Neural cell (in vitro differentiated cells): ENCODE measurements at regions not wholly inside any gene's neighbourhood (a gene's known extent, or its start where the extent isn't known, plus 50 kb on each side); places are given as distances from the start of the nearest gene placed in this dataset.

Experiments
- H2AFZ ChIP-seq: fragments of 200-600, 300-800 bp; sonication (generic), shearing (Covaris generic); 2 replicates; pipeline ENCODE4 v1.6.0; 2014; ENCODE audit warnings: low read depth, mild to moderate bottlenecking, antibody characterized with exemption, low read length, moderate library complexity
- H3F3A ChIP-seq: fragments of 200-600 bp; shearing (Covaris generic); 2 replicates; pipeline ENCODE4 v1.6.1; 2016; ENCODE audit warnings: mild to moderate bottlenecking, moderate library complexity, mixed read lengths, antibody characterized with exemption, low read length; ENCODE audit not compliant: insufficient read depth, poor library complexity, severe bottlenecking
- H3K27ac ChIP-seq: fragments of 200-600, 300-800 bp; sonication (generic), shearing (Covaris generic); 2 replicates; pipeline ENCODE4 v1.5.1; 2014; ENCODE audit warnings: mild to moderate bottlenecking, low read length, moderate library complexity
- H3K27me3 ChIP-seq: fragments of 300-800, 200-600 bp; sonication (generic), shearing (Covaris generic); 2 replicates; pipeline ENCODE4 v1.6.0; 2014; ENCODE audit warnings: mild to moderate bottlenecking, low read depth, low read length, moderate library complexity; ENCODE audit not compliant: insufficient read depth
- H3K36me3 ChIP-seq: fragments of 300-800, 200-600 bp; sonication (generic), shearing (Covaris generic); 2 replicates; pipeline ENCODE4 v1.5.1; 2014; ENCODE audit warnings: mild to moderate bottlenecking, antibody characterized with exemption, low read length, moderate library complexity; ENCODE audit not compliant: insufficient read depth
- H3K4me2 ChIP-seq: fragments of 300-800, 200-600 bp; sonication (generic), shearing (Covaris generic); 2 replicates; pipeline ENCODE4 v1.6.0; 2014; ENCODE audit warnings: mild to moderate bottlenecking, low read length
- H3K4me3 ChIP-seq: fragments of 300-800, 200-600 bp; sonication (generic), shearing (Covaris generic); 2 replicates; pipeline ENCODE4 v1.5.1; 2014; ENCODE audit warnings: mild to moderate bottlenecking, low read length, moderate library complexity
- H3K79me2 ChIP-seq: fragments of 200-600 bp; shearing (Covaris generic); replicated peaks from 2 replicates; pipeline ENCODE4 v1.6.0; 2014; ENCODE audit warnings: mild to moderate bottlenecking, low read length, moderate library complexity; ENCODE audit not compliant: insufficient read depth
- H3K9ac ChIP-seq: fragments of 300-800, 200-600 bp; sonication (generic), shearing (Covaris generic); 2 replicates; pipeline ENCODE4 v1.6.1; 2016; ENCODE audit warnings: mild to moderate bottlenecking, low read length, mixed read lengths
- H3K9me2 ChIP-seq: fragments of 200-600 bp; shearing (Covaris generic); 2 replicates; pipeline ENCODE4 v1.6.1; 2016; ENCODE audit warnings: mild to moderate bottlenecking, low read length, mixed read lengths; ENCODE audit not compliant: insufficient read depth
- H3K9me3 ChIP-seq: fragments of 200-600, 300-800 bp; sonication (generic), shearing (Covaris generic); 2 replicates; pipeline ENCODE4 v1.6.1; 2016; ENCODE audit warnings: mild to moderate bottlenecking, mixed run types, low read length, moderate library complexity, mixed read lengths
- H4K20me1 ChIP-seq: fragments of 200-600 bp; shearing (Covaris generic); 2 replicates; pipeline ENCODE4 v1.6.1; 2016; ENCODE audit warnings: mild to moderate bottlenecking, mixed run types; ENCODE audit not compliant: insufficient read depth
- CTCF ChIP-seq: fragments of 450-650 bp; IDR thresholded peaks from 2 replicates; pipeline ENCODE4 v1.5.1; 2014; ENCODE audit warnings: antibody characterized with exemption, mild to moderate bottlenecking, moderate library complexity; ENCODE audit not compliant: poor library complexity, severe bottlenecking
- EP300 ChIP-seq: fragments of 450-650 bp; conservative IDR thresholded peaks from 2 replicates; pipeline ENCODE4 v1.6.1; 2014; ENCODE audit warnings: antibody characterized with exemption, mild to moderate bottlenecking, moderate library complexity; ENCODE audit not compliant: poor library complexity, severe bottlenecking
- EZH2 ChIP-seq: fragments of 200-600, 300-800 bp; shearing (Covaris generic), sonication (generic); IDR thresholded peaks from 2 replicates; pipeline ENCODE4 v1.6.1; 2014; ENCODE audit warnings: antibody characterized with exemption, low read length, borderline replicate concordance, mild to moderate bottlenecking; ENCODE audit not compliant: insufficient read depth, poor library complexity, severe bottlenecking
- MXI1 ChIP-seq: fragments of 450-650 bp; conservative IDR thresholded peaks from 2 replicates; pipeline ENCODE4 v1.6.1; 2014; ENCODE audit warnings: antibody characterized with exemption, mild to moderate bottlenecking; ENCODE audit not compliant: poor library complexity, severe bottlenecking
- POLR2AphosphoS5 ChIP-seq: IDR thresholded peaks from 2 replicates; pipeline ENCODE4 v1.6.1; 2012
- RAD21 ChIP-seq: fragments of 450-650 bp; conservative IDR thresholded peaks from 2 replicates; pipeline ENCODE4 v1.6.1; 2014; ENCODE audit warnings: antibody characterized with exemption, mild to moderate bottlenecking, moderate library complexity
- REST ChIP-seq: IDR thresholded peaks from 2 replicates; pipeline ENCODE4 v1.6.1; 2012; ENCODE audit warnings: borderline replicate concordance
- SMC3 ChIP-seq: fragments of 450-650 bp; conservative IDR thresholded peaks from 2 replicates; pipeline ENCODE4 v1.6.1; 2014; ENCODE audit warnings: antibody characterized with exemption, mild to moderate bottlenecking, moderate library complexity; ENCODE audit not compliant: poor library complexity
- TAF1 ChIP-seq: IDR thresholded peaks from 2 replicates; pipeline ENCODE4 v1.6.1; 2012; ENCODE audit warnings: low read depth

- Histone ChIP-seq H2AFZ (no peak overlapping the region), H3K27ac (no peak overlapping the region), H4K20me1 (no peaks in the 10 kb centered on the region), H3K27me3 (no peaks in the 10 kb centered on the region), H3K79me2 (no peaks in the 10 kb centered on the region), H3K4me2 (no peak overlapping the region), H3F3A (no peaks in the 10 kb centered on the region), H3K4me3 (no peak overlapping the region), H3K9ac (no peak overlapping the region), H3K36me3 (no peaks in the 10 kb centered on the region), H3K9me3 (peaks cover 2% of the 10 kb centered on the region), H3K9me2 (no peaks in the 10 kb centered on the region)
- TF ChIP-seq CTCF (no peak), EP300 (no peak), EZH2 (no peak), REST (no peak), RAD21 (no peak), POLR2AphosphoS5 (no peak), TAF1 (no peak), MXI1 (no peak), SMC3 (no peak)
These were observed 221.0 kb downstream of the SHQ1 start for GRCh38 chr3:72627271-72627670.

GRCh38 chr3:72625602-72626337 is 222.5 kb downstream of the SHQ1 start:
- no peak overlapping the region for H3K4me3 ChIP-seq
- no peaks in the 10 kb centered on the region for H3K79me2 ChIP-seq
- H3K4me2 ChIP-seq: no peak overlapping the region
- H3K27me3 ChIP-seq: no peaks in the 10 kb centered on the region
- no peak overlapping the region for H2AFZ ChIP-seq
- no peak overlapping the region for H3K9ac ChIP-seq
- H3K36me3 ChIP-seq: no peaks in the 10 kb centered on the region
- H4K20me1 ChIP-seq: no peaks in the 10 kb centered on the region
- no peaks in the 10 kb centered on the region for H3K9me2 ChIP-seq
- H3K9me3 ChIP-seq: no peaks in the 10 kb centered on the region
- H3K27ac ChIP-seq: no peak overlapping the region
- no peak for TF ChIP-seq POLR2AphosphoS5
- TF ChIP-seq RAD21: no peak
- no peak for TF ChIP-seq CTCF
- TF ChIP-seq EZH2: no peak
- no peak for TF ChIP-seq REST
- no peak for TF ChIP-seq EP300
- TF ChIP-seq SMC3: no peak
- TF ChIP-seq MXI1: no peak
- no peak for TF ChIP-seq TAF1
- H3F3A ChIP-seq: no peaks in the 10 kb centered on the region
